Left renal pelvis (tissue), 4 donors: ENCODE measurements at regions not wholly inside any gene's neighbourhood (a gene's known extent, or its start where the extent isn't known, plus 50 kb on each side); places are given as distances from the start of the nearest gene placed in this dataset.
"Not testable (repeated sequence)": the region's sequence is repeated elsewhere in the genome, so short reads cannot be mapped to it uniquely, and the experiment has no call there.

ENCODE experiments used
- DNase-seq, 4 donors: peaks; one replicate each; pipeline ENCODE4 v3.0.0-alpha.2; 2013; ENCODE audit warnings: low read depth in 4 of 4, low spot score in 3 of 4

GRCh38 chr22:19658967-19659804, 55.1 kb upstream of the SEPTIN5 start:
- DNase-seq = no peak

GRCh38 chr22:19659805-19660345, 54.4 kb upstream of the SEPTIN5 start:
- DNase-seq = no peak

GRCh38 chr22:19660583-19660982, 53.7 kb upstream of the SEPTIN5 start:
- not testable (repeated sequence) for DNase-seq

- DNase-seq = no peak
Observed at GRCh38 chr22:19661156-19661555, 53.1 kb upstream of the SEPTIN5 start.

GRCh38 chr22:19662049-19662684, 52.1 kb upstream of the SEPTIN5 start:
- DNase-seq = not testable (repeated sequence)

GRCh38 chr22:19663286-19663815, 51.0 kb upstream of the SEPTIN5 start:
- no peak for DNase-seq

- DNase-seq = peak in 1 of 4 donors; percentile 51
Observed at GRCh38 chr22:19663821-19664355, 50.4 kb upstream of the SEPTIN5 start.

- no peak for DNase-seq
Observed at GRCh38 chr22:19664406-19664805, 49.9 kb upstream of the SEPTIN5 start.
